Breast epithelium (tissue), 4 donors: ENCODE measurements at regions not wholly inside any gene's neighbourhood (a gene's known extent, or its start where the extent isn't known, plus 50 kb on each side); places are given as distances from the start of the nearest gene placed in this dataset.
A peak's percentile ranks its signal among the peaks of the same experiment; 100 is the strongest.
"Not testable (repeated sequence)": the region's sequence is repeated elsewhere in the genome, so short reads cannot be mapped to it uniquely, and the experiment has no call there.

Experiments used
- DNase-seq, 2 donors: peaks; one replicate each; pipeline ENCODE4 v3.0.0-alpha.2; 2019; ENCODE audit warnings: low spot score in 2 of 2
- H3K27ac ChIP-seq, 2 donors: fragments of 200-600 bp; sonication (generic) in 1 of 2; one replicate each; pipeline ENCODE4 v1.5.1; 2016 to 2019; ENCODE audit warnings: mild to moderate bottlenecking in 1 of 2
- H3K27me3 ChIP-seq, 2 donors: fragments of 200-600 bp; sonication (generic) in 1 of 2; one replicate each; pipeline versions ENCODE4 v1.5.1 to v1.6.0; 2017 to 2019; ENCODE audit warnings: control low read depth in 1 of 2, mild to moderate bottlenecking in 1 of 2
- H3K36me3 ChIP-seq: fragments of 200-600 bp; one replicate; pipeline ENCODE4 v1.5.1; 2019
- H3K4me1 ChIP-seq, 2 donors: fragments of 200-600 bp; sonication (generic); one replicate each; pipeline ENCODE4 v1.5.1; 2016 to 2019; ENCODE audit warnings: control low read depth in 1 of 2
- H3K4me3 ChIP-seq, 3 donors: fragments of 200-600 bp; sonication (generic); 1 replicate in 2 of 3; 2 replicates in 1 of 3; pipeline ENCODE4 v1.5.1; 2016 to 2019; ENCODE audit warnings: mild to moderate bottlenecking in 3 of 3, moderate library complexity in 2 of 3
- H3K9me3 ChIP-seq, 2 donors: fragments of 200-600 bp; sonication (generic) in 1 of 2; one replicate each; pipeline ENCODE4 v1.5.1; 2016 to 2019; ENCODE audit warnings: control low read depth in 1 of 2
- POLR2A ChIP-seq: fragments of 450-650 bp; IDR thresholded peaks from one replicate; pipeline ENCODE4 v1.6.1; 2016; ENCODE audit warnings: antibody characterized with exemption, mild to moderate bottlenecking, moderate library complexity
- POLR2AphosphoS5 ChIP-seq, 3 donors: sonication (generic); formaldehyde crosslinking; IDR thresholded peaks; one replicate each; pipeline ENCODE4 v1.6.1; 2017; ENCODE audit warnings: antibody characterized with exemption in 3 of 3
- intact Hi-C: fragments of 100-400 bp; cut with DNase I; formaldehyde crosslinking; loops from one replicate; pipeline ENCODE4 v1.15.1; 2023; ENCODE audit warnings: low total_unique reads
- TF ChIP-seq, protein P1 (sequence below), 3 donors: fragments of 450-650 bp; IDR thresholded peaks; one replicate each; pipeline ENCODE4 v1.5.1; 2016 to 2017; ENCODE audit warnings: antibody characterized with exemption in 3 of 3, mild to moderate bottlenecking in 3 of 3, moderate library complexity in 3 of 3

DNA sequence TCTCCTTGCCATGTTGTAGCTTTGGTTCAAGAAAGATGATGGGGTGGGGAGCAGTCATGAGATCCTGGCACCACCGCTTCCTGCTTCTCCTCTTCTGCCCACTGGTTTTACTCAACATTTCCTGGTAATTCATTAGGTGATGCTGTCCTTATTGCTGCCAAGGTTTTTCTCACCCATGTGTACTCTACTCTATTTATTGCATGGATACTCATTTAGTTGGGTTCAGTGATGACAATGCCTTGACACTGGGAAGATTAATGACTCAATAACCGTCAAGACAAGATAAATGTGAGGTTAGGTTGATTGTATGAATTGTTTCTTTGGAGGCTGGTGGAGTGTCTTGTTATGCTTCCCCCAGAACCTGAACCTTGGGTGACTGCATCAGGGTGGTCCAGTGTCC, 484.2 kb downstream of the SIPA1L2 start:
- intact Hi-C loops, result no loop called here
- peaks cover 0 to 1% of the 10 kb centered on the region in 2 donors for H3K9me3 ChIP-seq
- H3K4me1 ChIP-seq, result no peaks in the 10 kb centered on the region
- TF ChIP-seq POLR2AphosphoS5 (IDR thresholded peaks at IDR 0.05) (no peak), POLR2A (no peak)
- TF ChIP-seq, protein P1, sequence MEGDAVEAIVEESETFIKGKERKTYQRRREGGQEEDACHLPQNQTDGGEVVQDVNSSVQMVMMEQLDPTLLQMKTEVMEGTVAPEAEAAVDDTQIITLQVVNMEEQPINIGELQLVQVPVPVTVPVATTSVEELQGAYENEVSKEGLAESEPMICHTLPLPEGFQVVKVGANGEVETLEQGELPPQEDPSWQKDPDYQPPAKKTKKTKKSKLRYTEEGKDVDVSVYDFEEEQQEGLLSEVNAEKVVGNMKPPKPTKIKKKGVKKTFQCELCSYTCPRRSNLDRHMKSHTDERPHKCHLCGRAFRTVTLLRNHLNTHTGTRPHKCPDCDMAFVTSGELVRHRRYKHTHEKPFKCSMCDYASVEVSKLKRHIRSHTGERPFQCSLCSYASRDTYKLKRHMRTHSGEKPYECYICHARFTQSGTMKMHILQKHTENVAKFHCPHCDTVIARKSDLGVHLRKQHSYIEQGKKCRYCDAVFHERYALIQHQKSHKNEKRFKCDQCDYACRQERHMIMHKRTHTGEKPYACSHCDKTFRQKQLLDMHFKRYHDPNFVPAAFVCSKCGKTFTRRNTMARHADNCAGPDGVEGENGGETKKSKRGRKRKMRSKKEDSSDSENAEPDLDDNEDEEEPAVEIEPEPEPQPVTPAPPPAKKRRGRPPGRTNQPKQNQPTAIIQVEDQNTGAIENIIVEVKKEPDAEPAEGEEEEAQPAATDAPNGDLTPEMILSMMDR (IDR thresholded peaks at IDR 0.05), result no peak
- H3K27ac ChIP-seq, result no peak overlapping the region
- H3K27me3 ChIP-seq, result no peaks in the 10 kb centered on the region
- no peaks in the 10 kb centered on the region for H3K36me3 ChIP-seq
- DNase-seq, result no peak
- no peak overlapping the region for H3K4me3 ChIP-seq

DNA sequence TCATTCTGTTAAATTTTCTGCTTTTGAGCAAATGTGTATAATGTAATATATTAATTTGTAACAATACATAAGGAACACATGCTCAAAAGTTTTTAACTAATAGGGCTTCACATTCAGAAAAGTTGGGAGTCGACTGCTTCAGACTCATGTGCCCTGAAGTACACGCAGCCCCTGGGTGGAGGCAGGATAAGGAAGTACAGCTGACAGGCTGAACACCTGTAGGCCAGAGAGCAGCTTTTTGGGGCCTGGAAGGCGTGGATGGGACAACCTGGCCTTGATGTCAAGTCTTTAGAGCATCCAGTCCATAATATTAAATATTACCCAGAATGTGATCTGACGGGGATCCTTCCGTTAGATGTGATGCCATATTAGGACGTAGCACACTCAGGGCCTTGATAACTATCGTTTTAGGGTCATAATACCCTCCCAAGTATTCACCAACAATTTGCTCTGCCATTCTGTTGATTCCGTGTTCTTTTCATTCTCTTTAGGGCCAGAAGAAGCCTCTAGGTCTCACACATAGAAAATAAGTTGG, 485.2 kb downstream of the SIPA1L2 start:
- DNase-seq, result no peak
- intact Hi-C loops, result no loop called here
- Histone ChIP-seq H3K27ac (no peak overlapping the region), H3K4me3 (no peak overlapping the region), H3K36me3 (no peaks in the 10 kb centered on the region), H3K4me1 (no peaks in the 10 kb centered on the region), H3K27me3 (no peaks in the 10 kb centered on the region), H3K9me3 (peaks cover 0 to 6% of the 10 kb centered on the region in 2 donors)
- TF ChIP-seq, protein P1 (IDR thresholded peaks at IDR 0.05), result no peak
- TF ChIP-seq POLR2A (no peak), POLR2AphosphoS5 (IDR thresholded peaks at IDR 0.05) (no peak)

DNA sequence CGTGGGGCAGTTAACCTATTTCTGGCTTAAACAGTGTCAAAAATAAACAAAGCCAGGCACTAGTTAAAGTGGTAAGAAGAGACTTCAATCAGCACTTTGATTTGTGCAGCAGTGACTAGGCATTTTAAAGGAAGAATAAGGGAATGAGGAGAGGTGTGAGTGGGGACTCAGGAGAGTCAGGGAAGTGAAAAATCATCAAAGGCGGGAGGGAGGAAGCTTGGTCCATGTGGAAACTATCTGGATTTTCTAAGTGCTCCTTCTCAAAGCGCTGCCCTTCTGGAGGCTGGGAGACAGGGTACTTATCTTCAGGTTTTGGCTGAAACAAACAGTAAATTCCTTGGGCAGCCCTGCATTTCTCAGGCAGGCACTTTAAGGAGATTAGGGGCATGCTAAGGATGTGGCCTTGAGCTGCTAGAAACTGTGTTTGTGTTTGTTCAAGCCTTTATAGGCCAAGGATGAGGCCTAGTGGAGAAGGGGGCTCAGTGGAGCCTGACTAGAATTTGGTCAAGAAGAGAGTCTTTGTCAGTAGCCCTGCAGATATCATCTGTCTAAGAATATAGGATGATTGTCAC, 486.5 kb downstream of the SIPA1L2 start:
- H3K9me3 ChIP-seq, result peaks cover 0 to 6% of the 10 kb centered on the region in 2 donors
- no peaks in the 10 kb centered on the region for H3K4me1 ChIP-seq
- peak overlapping the region; percentile 31 to 71 for H3K27ac ChIP-seq
- DNase-seq, result no peak
- H3K36me3 ChIP-seq, result no peaks in the 10 kb centered on the region
- intact Hi-C loops, result no loop called here
- H3K4me3 ChIP-seq, result no peak overlapping the region
- no peaks in the 10 kb centered on the region for H3K27me3 ChIP-seq
- TF ChIP-seq POLR2A (no peak), POLR2AphosphoS5 (IDR thresholded peaks at IDR 0.05) (no peak)
- TF ChIP-seq, protein P1 (IDR thresholded peaks at IDR 0.05), result no peak

DNA sequence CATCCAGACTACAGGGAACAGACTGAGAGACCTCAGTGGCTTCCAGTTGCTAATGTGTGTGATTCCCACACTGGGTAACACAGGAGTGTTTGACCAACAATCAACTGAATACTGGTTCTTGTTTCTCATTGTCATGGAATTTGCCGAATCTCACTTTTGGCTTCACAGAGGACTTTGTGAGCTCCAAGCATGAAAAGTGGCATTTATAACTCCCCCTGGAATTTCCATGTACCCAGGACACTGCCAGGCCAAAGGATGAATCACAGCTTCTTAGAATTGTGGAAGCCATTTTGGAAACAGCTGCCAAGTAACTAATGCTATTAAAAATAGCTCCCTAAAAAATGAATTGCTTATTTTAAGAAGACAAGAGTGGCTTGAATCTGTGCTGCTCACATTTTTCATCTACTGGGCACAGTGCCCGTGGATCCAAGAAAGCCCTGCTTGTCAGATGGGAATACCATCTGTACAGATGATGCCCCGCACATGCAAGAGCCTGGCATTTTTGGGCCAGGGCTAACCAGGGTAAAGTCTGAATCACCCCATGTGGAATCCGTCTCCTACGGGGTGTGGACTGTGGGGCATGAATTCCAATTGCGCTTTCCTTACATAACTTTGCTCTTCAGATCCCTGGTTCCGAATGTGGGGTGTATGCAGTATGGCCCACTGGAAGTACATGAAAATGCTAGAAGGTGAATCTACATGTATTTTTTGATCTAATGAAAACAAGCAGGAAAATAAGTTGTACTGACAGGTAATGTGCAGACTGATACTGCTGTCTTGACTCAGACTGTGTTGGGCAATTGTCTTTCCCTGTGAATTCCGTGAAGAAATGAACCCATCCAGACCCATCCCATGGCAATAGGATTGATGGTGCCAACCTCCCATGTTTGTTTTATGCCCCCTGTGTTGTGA, 487.3 kb downstream of the SIPA1L2 start:
- H3K4me3 ChIP-seq, result no peak overlapping the region
- peak overlapping the region; percentile 31 to 71 for H3K27ac ChIP-seq
- intact Hi-C loops, result no loop called here
- TF ChIP-seq POLR2A, result no peak
- TF ChIP-seq, protein P1 (IDR thresholded peaks at IDR 0.05), result no peak
- TF ChIP-seq POLR2AphosphoS5 (IDR thresholded peaks at IDR 0.05), result no peak
- no peaks in the 10 kb centered on the region for H3K36me3 ChIP-seq
- H3K27me3 ChIP-seq, result no peaks in the 10 kb centered on the region
- no peaks in the 10 kb centered on the region for H3K4me1 ChIP-seq
- peak in 1 of 2 donors; percentile 73 for DNase-seq
- H3K9me3 ChIP-seq, result peaks cover 0 to 6% of the 10 kb centered on the region in 2 donors

DNA sequence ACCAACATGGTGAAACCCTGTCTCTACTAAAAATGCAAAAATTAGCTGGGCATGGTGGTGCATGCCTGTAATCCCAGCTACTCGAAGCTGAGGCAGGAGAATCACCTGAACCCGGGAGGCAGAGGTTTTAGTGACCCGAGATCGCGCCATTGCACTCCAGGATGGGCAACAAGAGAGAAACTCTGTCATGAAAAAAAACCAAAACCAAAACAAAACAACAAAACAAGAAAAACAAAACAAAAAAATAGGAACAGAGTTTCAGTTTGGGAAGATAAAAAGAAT, 488.8 kb downstream of the SIPA1L2 start:
- H3K4me1 ChIP-seq, H3K27me3 ChIP-seq, H3K4me3 ChIP-seq, H3K9me3 ChIP-seq, H3K27ac ChIP-seq, DNase-seq, H3K36me3 ChIP-seq, intact Hi-C loops: not testable (repeated sequence)
